Uterus (tissue), 3 donors: ENCODE measurements at regions not wholly inside any gene's neighbourhood (a gene's known extent, or its start where the extent isn't known, plus 50 kb on each side); places are given as distances from the start of the nearest gene placed in this dataset.

Source experiments
- DNase-seq, 2 donors: peaks; one replicate each; pipeline ENCODE4 v3.0.0-alpha.2; 2019 to 2020
- H3K27ac ChIP-seq, 2 donors: fragments of 200-600 bp; sonication (generic); 1 replicate in 1 of 2; 2 replicates in 1 of 2; pipeline ENCODE4 v1.5.1; 2016 to 2018
- H3K27me3 ChIP-seq, 2 donors: fragments of 200-600 bp; sonication (generic); one replicate each; pipeline ENCODE4 v1.5.1; 2018 to 2019; ENCODE audit warnings: control low read depth in 1 of 2
- H3K36me3 ChIP-seq, 2 donors: fragments of 200-600 bp; sonication (generic); one replicate each; pipeline ENCODE4 v1.5.1; 2019; ENCODE audit warnings: control low read depth in 1 of 2
- H3K4me1 ChIP-seq, 2 donors: fragments of 200-600 bp; sonication (generic); one replicate each; pipeline ENCODE4 v1.5.1; 2018 to 2019; ENCODE audit warnings: control low read depth in 1 of 2
- H3K4me3 ChIP-seq, 2 donors: fragments of 200-600 bp; sonication (generic); 1 replicate in 1 of 2; 2 replicates in 1 of 2; pipeline ENCODE4 v1.5.1; 2018 to 2019; ENCODE audit warnings: mild to moderate bottlenecking in 1 of 2
- H3K9me3 ChIP-seq, 2 donors: fragments of 200-600 bp; sonication (generic); one replicate each; pipeline ENCODE4 v1.5.1; 2019; ENCODE audit warnings: control low read depth in 1 of 2
- POLR2A ChIP-seq, 2 donors: fragments of 450-650 bp; IDR thresholded peaks; one replicate each; pipeline ENCODE4 v1.6.1; 2016; ENCODE audit warnings: antibody characterized with exemption in 2 of 2, mild to moderate bottlenecking in 1 of 2, moderate library complexity in 1 of 2
- intact Hi-C: fragments of 100-400 bp; cut with DNase I; formaldehyde crosslinking; loops from one replicate; pipeline ENCODE4 v1.15.1; 2023; ENCODE audit warnings: low total_unique reads
- TF ChIP-seq, protein P1 (sequence below), 4 experiments: fragments of 200-600 bp in 2 of 4; fragments of 450-650 bp in 2 of 4; sonication (generic) in 2 of 4; IDR thresholded peaks; one replicate each; pipeline ENCODE4 v1.5.1; 2016 to 2019; ENCODE audit warnings: antibody characterized with exemption in 4 of 4, mild to moderate bottlenecking in 2 of 4, moderate library complexity in 1 of 4
- donor health status: DM: yes; HTN: yes; CAD: no.

- no peaks in the 10 kb centered on the region for H3K9me3 ChIP-seq
- H3K4me3 ChIP-seq: no peak overlapping the region
- intact Hi-C loops: no loop called here
- no peaks in the 10 kb centered on the region for H3K36me3 ChIP-seq
- no peaks in the 10 kb centered on the region for H3K4me1 ChIP-seq
- TF ChIP-seq, protein P1, sequence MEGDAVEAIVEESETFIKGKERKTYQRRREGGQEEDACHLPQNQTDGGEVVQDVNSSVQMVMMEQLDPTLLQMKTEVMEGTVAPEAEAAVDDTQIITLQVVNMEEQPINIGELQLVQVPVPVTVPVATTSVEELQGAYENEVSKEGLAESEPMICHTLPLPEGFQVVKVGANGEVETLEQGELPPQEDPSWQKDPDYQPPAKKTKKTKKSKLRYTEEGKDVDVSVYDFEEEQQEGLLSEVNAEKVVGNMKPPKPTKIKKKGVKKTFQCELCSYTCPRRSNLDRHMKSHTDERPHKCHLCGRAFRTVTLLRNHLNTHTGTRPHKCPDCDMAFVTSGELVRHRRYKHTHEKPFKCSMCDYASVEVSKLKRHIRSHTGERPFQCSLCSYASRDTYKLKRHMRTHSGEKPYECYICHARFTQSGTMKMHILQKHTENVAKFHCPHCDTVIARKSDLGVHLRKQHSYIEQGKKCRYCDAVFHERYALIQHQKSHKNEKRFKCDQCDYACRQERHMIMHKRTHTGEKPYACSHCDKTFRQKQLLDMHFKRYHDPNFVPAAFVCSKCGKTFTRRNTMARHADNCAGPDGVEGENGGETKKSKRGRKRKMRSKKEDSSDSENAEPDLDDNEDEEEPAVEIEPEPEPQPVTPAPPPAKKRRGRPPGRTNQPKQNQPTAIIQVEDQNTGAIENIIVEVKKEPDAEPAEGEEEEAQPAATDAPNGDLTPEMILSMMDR (IDR thresholded peaks at IDR 0.05): no peak
- no peak for TF ChIP-seq POLR2A (IDR thresholded peaks at IDR 0.05)
- no peak overlapping the region for H3K27ac ChIP-seq
- DNase-seq: no peak
- H3K27me3 ChIP-seq: no peaks in the 10 kb centered on the region
These were observed 144.5 kb upstream of the RUNX3 start for GRCh38 chr1:25074351-25075227.

GRCh38 chr1:25073640-25074270 is 143.7 kb upstream of the RUNX3 start:
- Histone ChIP-seq H3K9me3 (no peaks in the 10 kb centered on the region), H3K4me1 (no peaks in the 10 kb centered on the region), H3K27ac (no peak overlapping the region), H3K36me3 (no peaks in the 10 kb centered on the region), H3K4me3 (no peak overlapping the region), H3K27me3 (no peaks in the 10 kb centered on the region)
- TF ChIP-seq POLR2A (IDR thresholded peaks at IDR 0.05): no peak
- TF ChIP-seq, protein P1 (IDR thresholded peaks at IDR 0.05): no peak
- no peak for DNase-seq
- intact Hi-C loops: no loop called here

DNA sequence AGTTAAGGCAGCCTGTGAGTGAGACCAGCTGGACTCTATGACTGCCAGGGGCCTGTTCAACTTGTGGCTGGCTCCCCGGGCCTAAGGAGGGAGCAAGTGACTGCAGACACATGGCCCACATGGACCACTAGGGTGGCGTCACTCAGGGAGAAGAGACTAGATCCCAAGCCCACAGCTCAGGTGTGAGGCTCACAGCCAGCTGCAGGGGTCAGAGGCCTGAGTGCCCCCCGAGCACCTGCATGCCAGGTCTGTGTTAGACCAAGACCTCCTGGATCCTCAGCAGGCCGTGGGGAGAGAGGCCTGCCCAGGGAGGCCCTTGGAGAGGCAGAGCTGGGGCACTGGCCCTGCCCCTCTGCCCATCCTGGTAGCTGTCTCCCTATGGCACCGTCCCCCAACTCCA is 142.4 kb upstream of the RUNX3 start:
- H3K4me1 ChIP-seq: no peaks in the 10 kb centered on the region
- H3K27me3 ChIP-seq: no peaks in the 10 kb centered on the region
- no peak overlapping the region for H3K4me3 ChIP-seq
- H3K9me3 ChIP-seq: no peaks in the 10 kb centered on the region
- intact Hi-C loops: no loop called here
- TF ChIP-seq POLR2A (IDR thresholded peaks at IDR 0.05): no peak
- TF ChIP-seq, protein P1 (IDR thresholded peaks at IDR 0.05): no peak
- no peaks in the 10 kb centered on the region for H3K36me3 ChIP-seq
- no peak for DNase-seq
- H3K27ac ChIP-seq: no peak overlapping the region

- no peak for DNase-seq
- intact Hi-C loops: no loop called here
- Histone ChIP-seq H3K4me3 (no peak overlapping the region), H3K27me3 (no peaks in the 10 kb centered on the region), H3K27ac (no peak overlapping the region), H3K4me1 (peaks cover 0 to 4% of the 10 kb centered on the region in 2 donors), H3K9me3 (no peaks in the 10 kb centered on the region), H3K36me3 (no peaks in the 10 kb centered on the region)
- no peak for TF ChIP-seq POLR2A (IDR thresholded peaks at IDR 0.05)
- TF ChIP-seq, protein P1 (IDR thresholded peaks at IDR 0.05): no peak
These were observed 138.8 kb upstream of the RUNX3 start for GRCh38 chr1:25068829-25069228.

DNA sequence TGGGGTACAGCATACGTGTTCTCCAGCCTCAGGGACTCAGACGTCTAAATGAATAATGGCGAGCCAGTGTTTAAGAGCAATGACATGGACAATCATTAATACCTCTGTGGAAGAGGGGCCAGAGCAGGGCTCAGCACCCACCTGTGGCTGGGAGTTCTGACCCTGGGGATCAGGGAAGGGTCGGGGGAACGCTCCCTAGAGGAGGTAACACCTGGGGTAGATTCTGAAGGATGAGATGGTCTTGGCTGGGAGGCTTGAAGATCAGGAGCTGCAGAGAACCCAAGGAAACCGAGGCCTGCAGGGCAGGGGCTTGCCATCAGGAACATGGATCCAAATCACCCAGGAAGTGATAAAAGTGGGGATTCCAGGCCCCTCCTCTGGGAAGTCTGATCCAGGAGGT is 138.2 kb upstream of the RUNX3 start:
- peaks cover 0 to 4% of the 10 kb centered on the region in 2 donors for H3K4me1 ChIP-seq
- DNase-seq: no peak
- no peaks in the 10 kb centered on the region for H3K36me3 ChIP-seq
- intact Hi-C loops: no loop called here
- H3K9me3 ChIP-seq: no peaks in the 10 kb centered on the region
- no peak overlapping the region for H3K4me3 ChIP-seq
- no peak for TF ChIP-seq POLR2A (IDR thresholded peaks at IDR 0.05)
- TF ChIP-seq, protein P1 (IDR thresholded peaks at IDR 0.05): no peak
- no peak overlapping the region for H3K27ac ChIP-seq
- no peaks in the 10 kb centered on the region for H3K27me3 ChIP-seq
